GM21786 (cell line): ENCODE measurements at regions not wholly inside any gene's neighbourhood (a gene's known extent, or its start where the extent isn't known, plus 50 kb on each side); places are given as distances from the start of the nearest gene placed in this dataset.

Source experiments
- ATAC-seq: cut with Tn5 transposase; IDR thresholded peaks from one replicate; pipeline ENCODE4 v1.9.1; 2021; ENCODE audit not compliant: unreplicated experiment

DNA sequence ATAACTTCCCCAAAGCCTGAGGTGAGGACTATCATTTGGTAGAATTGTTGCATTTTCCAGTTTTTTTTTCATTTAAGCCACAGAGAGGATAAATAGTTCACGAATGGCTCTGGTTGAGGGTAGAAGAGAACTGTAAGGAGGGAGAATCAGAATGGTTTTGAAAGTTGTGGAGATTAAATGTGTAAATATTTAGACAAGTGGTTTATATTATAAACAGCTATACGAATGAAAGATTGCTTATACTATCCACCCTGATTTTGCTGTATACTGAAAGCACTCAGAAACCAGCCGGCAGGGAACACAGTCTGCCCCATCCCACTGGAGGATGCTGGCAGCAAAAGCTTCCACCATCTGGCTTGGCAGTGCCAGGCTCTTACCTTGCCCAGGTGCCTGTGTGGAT lies 341.1 kb downstream of the RAPGEF2 start:
- ATAC-seq = no peak

DNA sequence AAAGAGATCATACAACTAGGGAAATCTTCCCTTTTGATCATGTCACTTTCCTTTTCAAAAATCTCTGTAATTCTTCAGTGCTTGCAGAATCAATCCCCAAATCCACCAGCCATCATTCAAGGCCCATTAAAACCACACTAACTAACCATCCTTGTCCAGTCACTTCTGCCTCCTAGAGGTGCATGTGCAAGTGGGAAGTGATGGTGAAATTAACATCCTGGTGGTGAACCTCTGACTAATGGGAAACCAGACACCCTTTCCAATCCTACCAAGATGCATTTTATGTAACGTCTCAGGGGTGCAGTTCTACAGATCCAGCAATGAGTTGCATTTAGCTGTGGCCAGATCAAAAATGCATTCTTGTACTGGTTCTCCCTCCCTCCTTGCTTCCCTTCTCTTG lies 341.8 kb downstream of the RAPGEF2 start:
- no peak for ATAC-seq

DNA sequence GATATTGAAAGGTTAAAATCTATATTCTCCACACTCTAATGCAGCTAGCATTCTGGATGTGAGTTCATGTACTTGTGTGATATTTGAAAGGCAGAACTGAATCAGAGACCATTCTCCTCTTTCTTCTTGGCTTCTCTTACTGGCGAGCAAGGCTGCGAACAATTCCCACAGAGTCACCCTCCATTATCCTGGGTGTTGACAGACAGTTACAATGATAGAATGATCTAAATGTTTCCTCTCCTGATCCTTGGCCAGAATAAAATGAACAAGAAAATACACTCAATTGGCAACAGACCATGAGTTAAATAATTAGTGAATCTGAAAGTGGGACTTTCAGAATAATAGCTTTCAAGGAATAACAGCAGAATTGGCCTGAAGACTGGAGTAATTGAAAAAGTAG lies 342.8 kb downstream of the RAPGEF2 start:
- ATAC-seq = no peak

GRCh38 chr4:159446266-159446976 lies 343.5 kb downstream of the RAPGEF2 start:
- peak; percentile 99 for ATAC-seq

- no peak for ATAC-seq
Observed at GRCh38 chr4:159447296-159447695, 344.4 kb downstream of the RAPGEF2 start.

DNA sequence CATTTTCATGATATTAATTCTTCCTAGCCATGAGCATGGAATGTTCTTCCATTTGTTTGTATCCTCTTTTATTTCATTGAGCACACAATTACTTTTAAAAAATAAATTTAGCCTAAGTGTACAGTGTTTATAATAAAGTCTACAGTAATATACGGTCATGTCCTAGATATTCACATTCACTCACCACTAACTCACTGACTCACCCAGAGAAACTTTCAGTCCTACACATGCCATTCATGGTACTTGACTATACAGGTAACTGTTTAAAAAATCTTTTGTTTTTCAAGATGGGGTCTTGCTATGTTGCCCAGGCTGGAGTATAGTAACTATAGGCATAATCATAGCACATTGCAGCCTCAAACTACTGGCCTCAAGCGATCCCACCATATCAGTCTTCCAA lies 348.1 kb downstream of the RAPGEF2 start:
- no peak for ATAC-seq

- peak; percentile 71 for ATAC-seq
Observed at GRCh38 chr4:159455675-159456237, 352.9 kb downstream of the RAPGEF2 start.

GRCh38 chr4:159460371-159460770 lies 357.5 kb downstream of the RAPGEF2 start:
- no peak for ATAC-seq

DNA sequence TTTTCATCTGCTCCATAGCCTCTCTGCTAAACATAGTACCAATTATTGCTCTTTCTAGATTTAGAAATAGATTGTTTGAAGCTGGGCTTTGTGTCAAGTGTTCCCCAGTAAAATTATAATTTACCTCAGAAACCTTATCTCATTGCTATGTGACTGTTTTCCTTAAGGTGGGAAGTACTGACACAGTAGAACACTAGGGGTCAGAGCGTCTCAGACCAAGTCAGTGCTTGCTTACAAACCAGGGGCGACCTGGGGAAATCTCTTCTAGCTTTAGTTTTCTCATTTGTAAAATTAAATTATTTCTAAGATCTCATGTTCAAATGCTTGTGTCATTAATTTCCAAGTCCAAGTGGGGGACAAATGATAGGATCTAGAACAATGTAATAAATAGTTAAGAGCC lies 360.4 kb downstream of the RAPGEF2 start:
- no peak for ATAC-seq

GRCh38 chr4:159464302-159464701 lies 361.4 kb downstream of the RAPGEF2 start:
- ATAC-seq = no peak

DNA sequence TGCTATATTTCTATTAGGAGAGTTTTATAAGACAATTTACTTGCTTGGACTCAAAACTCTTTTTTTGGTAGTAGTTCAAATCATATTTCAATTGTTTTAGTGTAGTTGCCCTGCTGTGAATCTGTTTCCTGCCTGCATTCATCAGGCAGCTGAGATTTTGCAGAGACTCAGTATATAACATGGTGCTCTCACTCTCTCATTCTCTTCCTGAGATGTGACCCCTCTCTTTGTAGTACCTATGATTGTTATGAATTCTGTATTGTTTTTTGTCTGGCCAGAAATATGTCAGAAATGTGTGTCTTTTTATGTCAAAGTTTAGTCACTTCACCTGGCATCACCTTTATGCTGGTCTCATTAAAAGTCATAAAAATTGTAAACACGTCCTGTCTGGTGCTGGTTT lies 374.0 kb downstream of the RAPGEF2 start:
- ATAC-seq = no peak

GRCh38 chr4:159480826-159481225 lies 377.9 kb downstream of the RAPGEF2 start:
- ATAC-seq = no peak

DNA sequence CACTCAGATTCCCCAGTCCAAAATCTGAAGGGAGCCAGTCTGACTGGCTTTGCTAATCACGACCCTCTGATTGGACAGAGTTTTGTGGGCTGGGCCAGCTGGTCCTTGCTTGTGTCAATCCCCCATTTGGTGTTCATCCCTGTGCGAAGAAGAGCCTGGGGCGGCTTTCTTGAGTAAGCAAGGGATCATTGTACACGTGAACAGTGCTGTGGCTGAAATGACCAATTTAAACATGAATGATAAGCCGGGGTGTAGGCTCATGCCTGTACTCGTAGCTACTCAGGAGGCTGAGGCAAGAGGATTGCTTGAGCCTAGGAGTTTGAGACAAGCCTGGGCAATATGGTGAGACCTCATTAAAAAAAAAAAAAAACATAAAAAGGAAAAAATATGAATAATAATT lies 379.1 kb downstream of the RAPGEF2 start:
- no peak for ATAC-seq

DNA sequence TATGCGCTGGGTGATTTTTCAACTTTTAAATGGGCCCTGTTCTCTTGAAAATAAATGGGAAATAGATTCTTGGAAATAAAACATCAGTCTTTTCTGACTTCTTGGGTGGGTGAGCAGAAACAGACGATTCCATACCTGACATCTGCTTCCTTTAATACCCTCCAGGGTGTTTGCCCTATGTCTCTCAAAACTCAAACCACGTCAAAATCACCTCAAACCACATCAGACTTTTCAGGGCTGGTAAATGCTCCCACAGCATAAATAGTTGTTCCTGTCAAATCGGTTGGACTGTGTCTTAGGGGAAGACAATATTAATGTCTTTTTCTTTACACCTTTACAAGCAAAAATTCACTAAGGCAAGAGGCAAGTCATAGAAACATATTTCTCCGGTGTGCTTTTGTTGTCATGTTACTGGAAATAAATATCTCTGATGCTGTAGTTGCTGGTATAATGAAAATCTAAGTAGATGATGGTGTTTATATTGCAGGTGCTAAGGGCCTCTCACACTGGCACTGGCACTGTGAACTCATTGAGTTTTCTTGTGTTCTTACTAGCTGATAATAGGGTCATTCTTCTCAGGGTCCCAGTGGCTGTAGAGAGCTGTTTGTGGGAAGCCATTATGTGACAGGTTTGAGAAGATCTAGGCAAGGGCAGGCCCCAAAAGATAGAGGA lies 380.4 kb downstream of the RAPGEF2 start:
- ATAC-seq = no peak

DNA sequence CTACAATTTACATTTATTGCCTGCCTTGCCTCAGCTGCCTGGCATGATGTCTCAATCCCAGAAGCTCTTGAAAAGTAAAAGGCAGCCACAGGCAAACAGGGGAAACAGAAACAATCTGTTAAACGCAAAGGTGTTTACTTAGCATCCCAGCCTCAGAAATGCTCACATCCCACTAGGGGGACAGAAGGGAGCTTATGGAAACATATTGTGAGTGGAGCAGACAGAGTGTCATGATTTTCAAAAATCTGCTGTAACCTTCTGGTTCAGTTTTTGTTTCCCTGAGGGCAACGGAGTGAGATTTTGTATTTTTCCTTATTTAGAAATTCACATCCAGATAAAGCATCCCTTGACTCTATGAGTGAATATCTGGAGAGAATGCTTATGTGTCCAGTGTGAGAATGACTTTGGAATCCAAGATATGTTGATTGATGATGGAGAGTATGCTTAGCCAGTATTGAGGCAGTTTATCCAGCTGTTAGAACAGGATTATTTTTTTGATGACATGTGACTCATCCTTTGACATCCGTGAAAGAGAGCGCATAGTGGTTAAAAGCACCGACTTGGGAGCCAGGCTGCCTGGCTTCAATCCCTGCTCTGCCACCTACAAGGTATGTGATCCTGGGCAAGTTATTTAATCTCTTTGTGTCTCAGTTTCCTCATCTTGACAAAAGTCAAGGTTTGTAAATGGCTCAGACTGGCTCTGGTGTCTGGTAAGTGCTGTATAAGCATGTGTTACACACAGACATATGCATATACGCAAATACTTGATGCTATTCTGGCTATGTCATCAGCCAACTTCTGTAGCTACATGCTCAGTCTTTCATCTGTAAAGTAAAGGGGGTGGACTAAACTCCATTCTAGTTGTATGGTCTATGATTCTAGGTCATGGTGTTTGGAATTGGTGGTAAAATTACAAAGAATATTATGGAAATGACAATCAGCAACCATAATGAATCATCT lies 381.2 kb downstream of the RAPGEF2 start:
- ATAC-seq = no peak

DNA sequence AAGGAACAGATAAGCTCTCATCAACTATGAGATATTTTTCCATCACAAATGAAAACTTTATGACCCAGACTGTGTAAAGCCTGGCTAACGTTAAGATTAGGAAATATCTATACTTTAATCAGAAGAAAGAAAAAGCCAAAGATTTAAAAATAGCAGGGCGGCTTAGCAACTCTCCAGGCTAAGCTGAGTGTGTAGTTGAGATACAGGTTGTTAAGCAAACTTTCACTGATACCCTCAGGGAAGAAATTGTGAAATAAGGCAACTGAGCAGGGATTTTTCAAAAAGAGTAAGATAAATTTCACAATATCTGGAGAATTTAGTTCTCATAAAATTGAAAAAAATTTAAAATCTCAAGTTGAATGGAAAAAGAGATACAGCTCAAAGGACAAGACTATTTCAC lies 382.0 kb downstream of the RAPGEF2 start:
- no peak for ATAC-seq

DNA sequence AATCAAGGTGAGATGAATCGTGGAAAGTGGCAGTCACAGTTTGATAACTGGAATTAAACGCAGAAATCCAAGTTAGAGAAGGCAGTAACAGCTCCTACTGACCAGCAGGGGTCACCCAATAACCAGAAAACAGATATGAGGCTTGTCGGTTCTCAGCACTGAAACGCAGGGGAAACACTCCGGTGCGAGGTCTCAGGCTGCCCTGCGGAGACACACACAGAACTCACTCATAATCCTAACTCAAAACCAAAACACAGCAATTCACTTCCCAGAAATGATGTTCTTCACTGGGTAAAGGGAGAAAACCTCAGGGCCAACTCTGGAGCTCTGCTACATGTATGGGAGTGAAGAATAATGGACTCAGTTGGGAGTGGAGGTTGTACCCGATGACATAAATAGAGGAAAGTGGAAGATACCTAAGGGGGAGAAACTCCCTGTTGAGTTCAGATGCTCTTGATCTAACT lies 384.4 kb downstream of the RAPGEF2 start:
- ATAC-seq = peak; percentile 96

GRCh38 chr4:159489646-159490045 lies 386.8 kb downstream of the RAPGEF2 start:
- no peak for ATAC-seq

DNA sequence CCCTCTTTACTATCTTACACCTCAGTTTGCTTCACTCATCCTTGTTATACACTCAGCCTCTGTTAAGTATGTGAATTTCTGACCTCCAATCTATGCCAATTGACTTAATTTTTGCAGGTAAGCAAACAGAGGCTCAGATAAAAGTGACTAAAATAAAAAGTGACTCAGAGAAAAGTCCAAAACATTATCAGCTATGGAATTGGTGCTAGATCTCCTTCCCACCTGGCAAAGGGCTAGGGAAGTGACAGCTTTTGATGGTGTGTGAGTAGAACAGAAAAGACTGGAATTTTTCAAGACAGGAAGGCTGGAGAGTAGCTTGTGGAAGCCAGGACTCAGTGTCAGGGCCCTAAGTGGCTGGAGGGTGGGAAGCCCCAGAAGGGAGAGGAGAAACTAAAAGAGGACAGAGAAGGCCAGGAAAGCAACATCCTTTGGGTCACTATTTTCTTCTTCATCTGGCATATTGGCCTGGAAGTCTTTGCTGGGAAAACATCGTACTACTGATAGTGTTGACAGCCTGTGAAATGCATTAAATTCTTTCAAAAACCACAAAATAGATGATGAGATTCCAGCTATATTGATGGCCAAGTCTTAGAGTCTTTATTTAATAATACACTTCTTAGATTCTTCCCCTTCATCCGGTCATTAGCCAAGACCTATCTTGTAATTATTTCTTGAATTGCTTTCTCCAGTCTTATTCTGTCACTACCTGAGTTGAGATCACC lies 392.8 kb downstream of the RAPGEF2 start:
- no peak for ATAC-seq

DNA sequence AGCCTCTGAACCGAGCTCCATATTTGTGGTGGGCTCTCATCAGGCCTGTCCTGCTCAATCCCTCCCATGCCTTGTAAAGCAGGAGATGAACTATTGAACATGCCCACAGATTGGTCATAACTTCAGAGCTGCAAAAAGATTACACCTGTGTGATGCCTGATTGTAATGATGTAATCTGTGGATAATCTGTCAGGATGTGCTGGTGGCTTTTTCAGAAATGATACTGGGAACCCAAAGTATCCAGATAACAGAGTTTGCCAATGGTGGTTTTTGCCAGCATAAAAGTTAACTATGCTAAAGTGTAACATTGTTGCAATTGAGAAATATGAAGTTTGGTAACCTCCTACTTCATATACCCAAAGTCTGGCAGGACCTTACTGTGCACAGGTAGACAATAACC lies 393.4 kb downstream of the RAPGEF2 start:
- ATAC-seq = no peak

- ATAC-seq = no peak
Observed at GRCh38 chr4:159497936-159498335, 395.1 kb downstream of the RAPGEF2 start.
